ENCODE measurements at regions not wholly inside any gene's neighbourhood (a gene's known extent, or its start where the extent isn't known, plus 50 kb on each side); places are given as distances from the start of the nearest gene placed in this dataset.
"Not testable (repeated sequence)": the region's sequence is repeated elsewhere in the genome, so short reads cannot be mapped to it uniquely, and the experiment has no call there.

DNA sequence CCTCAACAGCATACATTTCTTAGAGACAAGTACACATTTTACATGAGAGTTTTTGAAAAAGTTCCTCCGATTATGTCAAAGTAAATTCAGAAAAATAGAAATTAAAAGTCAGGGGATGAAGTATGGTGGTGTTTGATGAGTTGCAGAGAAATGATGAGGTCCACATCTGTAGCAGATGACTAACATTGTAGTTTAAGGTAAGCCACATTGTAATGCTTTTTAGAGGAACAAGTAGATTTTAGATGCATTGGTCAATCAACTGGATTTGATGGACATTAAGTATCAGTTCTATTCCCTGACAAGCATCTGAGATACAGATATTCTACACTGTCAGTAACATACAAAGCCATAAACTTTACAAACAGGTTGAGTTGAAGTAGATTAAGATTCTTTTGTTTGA lies 402.4 kb upstream of the RORB start:
- TF ChIP-seq, protein P1, sequence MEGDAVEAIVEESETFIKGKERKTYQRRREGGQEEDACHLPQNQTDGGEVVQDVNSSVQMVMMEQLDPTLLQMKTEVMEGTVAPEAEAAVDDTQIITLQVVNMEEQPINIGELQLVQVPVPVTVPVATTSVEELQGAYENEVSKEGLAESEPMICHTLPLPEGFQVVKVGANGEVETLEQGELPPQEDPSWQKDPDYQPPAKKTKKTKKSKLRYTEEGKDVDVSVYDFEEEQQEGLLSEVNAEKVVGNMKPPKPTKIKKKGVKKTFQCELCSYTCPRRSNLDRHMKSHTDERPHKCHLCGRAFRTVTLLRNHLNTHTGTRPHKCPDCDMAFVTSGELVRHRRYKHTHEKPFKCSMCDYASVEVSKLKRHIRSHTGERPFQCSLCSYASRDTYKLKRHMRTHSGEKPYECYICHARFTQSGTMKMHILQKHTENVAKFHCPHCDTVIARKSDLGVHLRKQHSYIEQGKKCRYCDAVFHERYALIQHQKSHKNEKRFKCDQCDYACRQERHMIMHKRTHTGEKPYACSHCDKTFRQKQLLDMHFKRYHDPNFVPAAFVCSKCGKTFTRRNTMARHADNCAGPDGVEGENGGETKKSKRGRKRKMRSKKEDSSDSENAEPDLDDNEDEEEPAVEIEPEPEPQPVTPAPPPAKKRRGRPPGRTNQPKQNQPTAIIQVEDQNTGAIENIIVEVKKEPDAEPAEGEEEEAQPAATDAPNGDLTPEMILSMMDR (IDR thresholded peaks at IDR 0.05; ENCODE audit: borderline replicate concordance, control extremely low read depth, extremely low read depth, insufficient read depth, missing control alignments) = no peak
- DNase-seq (ENCODE audit: low spot score) = no peak
- in situ Hi-C loops (cut with MboI; ENCODE audit: low sequenced_read_pairs, unreplicated experiment) = no loop called here

DNA sequence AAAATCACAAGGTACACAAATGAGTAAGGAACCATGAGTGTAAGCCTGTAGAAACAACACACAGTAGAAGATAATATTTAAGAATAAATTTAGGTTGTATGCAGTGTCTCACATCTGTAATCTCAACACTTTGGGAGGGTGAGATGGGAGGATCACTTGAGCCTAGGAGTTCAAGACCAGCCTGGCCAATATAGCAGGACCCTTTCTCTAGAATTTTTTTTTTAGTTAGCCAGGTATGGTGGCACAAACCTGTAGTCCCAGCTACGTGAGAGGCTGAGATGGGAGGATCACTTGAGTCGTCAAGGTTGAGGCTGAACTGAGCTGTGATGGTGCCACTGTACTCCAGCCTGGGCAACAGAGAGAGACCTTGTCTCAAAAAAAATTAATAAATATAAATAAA lies 401.2 kb upstream of the RORB start:
- in situ Hi-C loops (cut with MboI; ENCODE audit: low sequenced_read_pairs, unreplicated experiment) = no loop called here
- TF ChIP-seq, protein P1 (IDR thresholded peaks at IDR 0.05; ENCODE audit: borderline replicate concordance, control extremely low read depth, extremely low read depth, insufficient read depth, missing control alignments) = no peak
- DNase-seq (ENCODE audit: low spot score) = no peak

DNA sequence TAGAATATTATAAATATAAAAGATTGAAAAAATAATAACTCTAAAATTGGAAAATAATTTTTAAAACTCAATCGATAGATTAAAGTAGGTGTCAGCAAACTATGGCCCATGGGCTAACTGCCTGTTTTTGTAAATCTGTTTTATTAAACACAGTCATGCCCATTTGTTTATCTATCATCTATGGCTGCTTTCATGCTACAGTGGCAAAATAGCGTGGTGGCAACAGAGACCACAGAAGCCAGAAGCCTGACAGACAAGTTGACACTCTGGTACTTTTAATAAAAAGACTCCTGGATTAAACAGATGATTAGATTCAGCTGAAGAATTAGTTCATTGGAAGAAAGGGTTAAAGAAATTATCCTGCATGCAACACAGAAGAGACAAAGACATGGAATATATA lies 400.7 kb upstream of the RORB start:
- DNase-seq (ENCODE audit: low spot score) = no peak
- in situ Hi-C loops (cut with MboI; ENCODE audit: low sequenced_read_pairs, unreplicated experiment) = no loop called here
- TF ChIP-seq, protein P1 (IDR thresholded peaks at IDR 0.05; ENCODE audit: borderline replicate concordance, control extremely low read depth, extremely low read depth, insufficient read depth, missing control alignments) = no peak

DNA sequence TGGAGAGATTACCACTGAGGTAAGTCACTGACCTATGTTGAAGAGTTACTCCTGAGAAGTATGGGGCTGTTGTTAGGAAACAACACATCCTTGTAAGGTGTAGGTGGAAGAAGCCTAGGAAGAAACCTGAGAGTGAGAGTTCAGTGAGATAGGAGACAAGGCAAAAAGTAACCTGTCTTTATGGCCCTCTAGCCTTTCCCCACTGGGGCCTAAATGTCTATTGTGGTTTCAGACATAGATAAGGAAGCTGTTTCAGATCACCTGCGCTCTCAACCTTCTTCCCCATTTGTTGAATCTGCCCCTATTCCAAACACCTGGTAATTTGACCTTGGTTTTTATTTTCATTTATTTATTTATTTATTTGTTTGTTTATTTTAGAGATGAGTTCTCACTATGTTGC lies 397.1 kb upstream of the RORB start:
- TF ChIP-seq, protein P1 (IDR thresholded peaks at IDR 0.05; ENCODE audit: borderline replicate concordance, control extremely low read depth, extremely low read depth, insufficient read depth, missing control alignments) = no peak
- in situ Hi-C loops (cut with MboI; ENCODE audit: low sequenced_read_pairs, unreplicated experiment) = no loop called here

DNA sequence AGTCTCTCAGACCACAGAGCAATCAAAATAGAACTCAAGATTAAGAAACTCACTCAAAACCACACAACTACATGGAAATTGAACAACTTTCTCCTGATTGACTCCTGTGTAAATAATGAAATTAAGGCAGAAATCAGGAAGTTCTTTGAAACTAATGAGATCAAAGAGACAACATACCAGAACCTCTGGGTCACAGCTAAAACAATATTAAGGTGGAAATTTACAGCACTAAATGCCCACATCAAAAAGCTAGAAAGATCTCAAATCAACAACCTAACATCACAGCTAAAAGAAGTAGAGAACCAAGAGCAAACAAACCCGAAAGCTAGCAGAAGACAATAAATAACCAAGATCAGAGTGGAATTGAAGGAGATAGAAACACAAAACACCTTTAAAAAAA lies 395.0 kb upstream of the RORB start:
- in situ Hi-C loops (cut with MboI; ENCODE audit: low sequenced_read_pairs, unreplicated experiment); DNase-seq (ENCODE audit: low spot score): not testable (repeated sequence)

More for the DNA sequence above, 397.1 kb upstream of the RORB start:
- DNase-seq (ENCODE audit: low spot score) = no peak

DNA sequence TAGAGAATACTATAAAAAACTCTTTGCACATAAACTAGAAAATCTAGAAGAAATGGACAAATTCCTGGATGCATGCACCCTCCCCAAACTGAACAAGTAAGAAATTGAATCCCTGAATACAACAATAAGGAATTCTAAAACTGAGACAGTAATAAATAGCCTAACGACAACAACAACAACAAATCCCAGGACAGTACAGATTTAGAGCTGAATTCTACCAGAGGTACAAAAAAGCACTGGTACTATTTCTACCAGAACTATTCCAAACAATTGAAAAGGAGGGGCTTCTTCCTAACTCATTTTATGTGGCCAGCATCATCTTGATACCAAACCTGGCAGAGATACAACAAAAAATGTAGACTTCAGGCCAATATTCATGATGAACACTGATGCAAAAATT lies 394.4 kb upstream of the RORB start:
- TF ChIP-seq, protein P1 (IDR thresholded peaks at IDR 0.05; ENCODE audit: borderline replicate concordance, control extremely low read depth, extremely low read depth, insufficient read depth, missing control alignments) = no peak

DNA sequence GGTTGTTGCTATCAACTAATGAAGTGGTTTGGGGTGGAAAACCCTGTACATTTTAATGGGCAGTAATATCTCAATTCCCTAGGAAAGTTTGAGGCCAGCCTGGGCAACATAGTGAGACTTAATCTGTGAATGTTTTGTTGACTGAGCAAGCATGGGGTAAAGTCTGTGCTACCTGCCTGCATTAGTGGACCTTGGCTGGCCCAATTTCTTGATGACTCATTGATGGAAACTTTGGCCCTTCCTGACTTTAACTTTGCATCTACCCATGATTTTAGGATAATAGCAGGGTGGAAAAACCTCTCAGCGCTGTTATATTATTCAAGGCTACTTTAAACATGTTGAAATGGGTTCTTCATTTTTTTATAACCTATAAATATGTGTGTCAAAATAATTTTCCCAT lies 389.4 kb upstream of the RORB start:
- in situ Hi-C loops (cut with MboI; ENCODE audit: low sequenced_read_pairs, unreplicated experiment) = no loop called here
- no peak for DNase-seq (ENCODE audit: low spot score)
- TF ChIP-seq, protein P1 (IDR thresholded peaks at IDR 0.05; ENCODE audit: borderline replicate concordance, control extremely low read depth, extremely low read depth, insufficient read depth, missing control alignments) = no peak

More for the DNA sequence above, 394.4 kb upstream of the RORB start:
- in situ Hi-C loops (cut with MboI; ENCODE audit: low sequenced_read_pairs, unreplicated experiment) = no loop called here
- DNase-seq (ENCODE audit: low spot score) = no peak
